ENCODE measurements at regions not wholly inside any gene's neighbourhood (a gene's known extent, or its start where the extent isn't known, plus 50 kb on each side); places are given as distances from the start of the nearest gene placed in this dataset.

GRCh38 chr10:128476368-128476725, 350.1 kb upstream of the MKI67 start:
- no peaks in the 10 kb centered on the region for H3K4me1 Mint-ChIP-seq (ENCODE audit: low read depth)
- no peak overlapping the region for H3K4me3 Mint-ChIP-seq
- H3K9me3 Mint-ChIP-seq = peaks cover 51% of the 10 kb centered on the region
- no peak for TF ChIP-seq CTCF (IDR thresholded peaks at IDR 0.05)
- H3K36me3 Mint-ChIP-seq (ENCODE audit: low read depth) = peaks cover 6% of the 10 kb centered on the region; the same call in 1 of the 2 replicates
- DNase-seq = no peak
- no peaks in the 10 kb centered on the region; the same call in 1 of the 2 replicates for H3K27me3 Mint-ChIP-seq (ENCODE audit: insufficient read depth)
- H3K27ac Mint-ChIP-seq = no peak overlapping the region

- no peak overlapping the region for H3K4me3 Mint-ChIP-seq
- no peaks in the 10 kb centered on the region for H3K4me1 Mint-ChIP-seq (ENCODE audit: low read depth)
- peaks cover 55% of the 10 kb centered on the region for H3K9me3 Mint-ChIP-seq
- no peaks in the 10 kb centered on the region; the same call in 1 of the 2 replicates for H3K27me3 Mint-ChIP-seq (ENCODE audit: insufficient read depth)
- no peak for DNase-seq
- no peak for TF ChIP-seq CTCF (IDR thresholded peaks at IDR 0.05)
- H3K36me3 Mint-ChIP-seq (ENCODE audit: low read depth) = peaks cover 6% of the 10 kb centered on the region; the same call in 1 of the 2 replicates
- H3K27ac Mint-ChIP-seq = no peak overlapping the region
These were observed 350.6 kb upstream of the MKI67 start for GRCh38 chr10:128476845-128477244.

GRCh38 chr10:128480601-128481000, 354.4 kb upstream of the MKI67 start:
- Mint-ChIP-seq H3K36me3 (ENCODE audit: low read depth) (peaks cover 6% of the 10 kb centered on the region; the same call in 1 of the 2 replicates), H3K27ac (no peak overlapping the region), H3K9me3 (peaks cover 57% of the 10 kb centered on the region), H3K4me1 (ENCODE audit: low read depth) (no peaks in the 10 kb centered on the region), H3K4me3 (no peak overlapping the region), H3K27me3 (ENCODE audit: insufficient read depth) (no peaks in the 10 kb centered on the region; the same call in 1 of the 2 replicates)
- no peak for TF ChIP-seq CTCF (IDR thresholded peaks at IDR 0.05)
- DNase-seq = no peak

- TF ChIP-seq CTCF (IDR thresholded peaks at IDR 0.05) = no peak
- Mint-ChIP-seq H3K4me1 (ENCODE audit: low read depth) (no peaks in the 10 kb centered on the region), H3K27me3 (ENCODE audit: insufficient read depth) (no peaks in the 10 kb centered on the region; the same call in 1 of the 2 replicates), H3K4me3 (no peak overlapping the region), H3K36me3 (ENCODE audit: low read depth) (peaks cover 6% of the 10 kb centered on the region), H3K27ac (no peak overlapping the region), H3K9me3 (peaks cover 61% of the 10 kb centered on the region)
- no peak for DNase-seq
These were observed 355.1 kb upstream of the MKI67 start for GRCh38 chr10:128481152-128481840.

- Mint-ChIP-seq H3K27me3 (ENCODE audit: insufficient read depth) (no peaks in the 10 kb centered on the region; the same call in 1 of the 2 replicates), H3K27ac (no peak overlapping the region)
These were observed 355.8 kb upstream of the MKI67 start for GRCh38 chr10:128482052-128482451.

More at GRCh38 chr10:128482052-128482451, 355.8 kb upstream of the MKI67 start:
- H3K4me1 Mint-ChIP-seq (ENCODE audit: low read depth) = no peaks in the 10 kb centered on the region
- H3K4me3 Mint-ChIP-seq = no peak overlapping the region
- peaks cover 69% of the 10 kb centered on the region for H3K9me3 Mint-ChIP-seq
- DNase-seq = no peak
- peaks cover 6% of the 10 kb centered on the region for H3K36me3 Mint-ChIP-seq (ENCODE audit: low read depth)
- no peak for TF ChIP-seq CTCF (IDR thresholded peaks at IDR 0.05)

Measured in HFFc6 (cell line).